ENCODE measurements at regions not wholly inside any gene's neighbourhood (a gene's known extent, or its start where the extent isn't known, plus 50 kb on each side); places are given as distances from the start of the nearest gene placed in this dataset.

- Histone ChIP-seq H3K36me3 (ENCODE audit: insufficient read depth) (no peaks in the 10 kb centered on the region), H3K27me3 (ENCODE audit: insufficient read depth, low read depth) (no peaks in the 10 kb centered on the region), H4K20me1 (ENCODE audit: insufficient read depth) (no peaks in the 10 kb centered on the region), H3K4me1 (ENCODE audit: low read depth, poor library complexity, severe bottlenecking) (no peaks in the 10 kb centered on the region), H3K4me3 (IDR thresholded peaks at IDR 0.05; ENCODE audit: insufficient read depth, low read depth, low read length) (no peak overlapping the region), H3K9ac (no peak overlapping the region), H3K27ac (no peak overlapping the region), H3K4me2 (no peak overlapping the region), H2AFZ (ENCODE audit: low read depth) (no peak overlapping the region), H3K79me2 (ENCODE audit: insufficient read depth, low read depth) (no peaks in the 10 kb centered on the region)
- no peak for TF ChIP-seq CTCF (conservative IDR thresholded peaks at IDR 0.05; ENCODE audit: low read depth, low read length)
Measured at GRCh38 chr5:97788369-97788768, 605.3 kb upstream of the RIOK2 start.

GRCh38 chr5:97797994-97798451 is 615.0 kb upstream of the RIOK2 start:
- Histone ChIP-seq H2AFZ (ENCODE audit: low read depth) (no peak overlapping the region), H3K4me3 (IDR thresholded peaks at IDR 0.05; ENCODE audit: insufficient read depth, low read depth, low read length) (no peak overlapping the region), H3K9ac (no peak overlapping the region), H4K20me1 (ENCODE audit: insufficient read depth) (no peaks in the 10 kb centered on the region), H3K27me3 (ENCODE audit: insufficient read depth, low read depth) (no peaks in the 10 kb centered on the region), H3K36me3 (ENCODE audit: insufficient read depth) (no peaks in the 10 kb centered on the region), H3K4me1 (ENCODE audit: low read depth, poor library complexity, severe bottlenecking) (no peaks in the 10 kb centered on the region), H3K4me2 (no peak overlapping the region), H3K27ac (no peak overlapping the region), H3K79me2 (ENCODE audit: insufficient read depth, low read depth) (no peaks in the 10 kb centered on the region)
- TF ChIP-seq CTCF (conservative IDR thresholded peaks at IDR 0.05; ENCODE audit: low read depth, low read length), result no peak

GRCh38 chr5:97801461-97801860 is 618.4 kb upstream of the RIOK2 start:
- H2AFZ ChIP-seq (ENCODE audit: low read depth), result no peak overlapping the region
- H3K27ac ChIP-seq, result no peak overlapping the region
- no peaks in the 10 kb centered on the region for H3K36me3 ChIP-seq (ENCODE audit: insufficient read depth)
- H3K9ac ChIP-seq, result no peak overlapping the region
- H3K27me3 ChIP-seq (ENCODE audit: insufficient read depth, low read depth), result no peaks in the 10 kb centered on the region
- no peaks in the 10 kb centered on the region for H3K79me2 ChIP-seq (ENCODE audit: insufficient read depth, low read depth)
- no peaks in the 10 kb centered on the region for H3K4me1 ChIP-seq (ENCODE audit: low read depth, poor library complexity, severe bottlenecking)
- H4K20me1 ChIP-seq (ENCODE audit: insufficient read depth), result no peaks in the 10 kb centered on the region
- no peak for TF ChIP-seq CTCF (conservative IDR thresholded peaks at IDR 0.05; ENCODE audit: low read depth, low read length)
- no peak overlapping the region for H3K4me3 ChIP-seq (IDR thresholded peaks at IDR 0.05; ENCODE audit: insufficient read depth, low read depth, low read length)
- no peak overlapping the region for H3K4me2 ChIP-seq

GRCh38 chr5:97820138-97820537 is 637.1 kb upstream of the RIOK2 start:
- H3K4me3 ChIP-seq (IDR thresholded peaks at IDR 0.05; ENCODE audit: insufficient read depth, low read depth, low read length), result no peak overlapping the region
- H3K4me2 ChIP-seq, result no peak overlapping the region
- no peak overlapping the region for H2AFZ ChIP-seq (ENCODE audit: low read depth)
- H3K36me3 ChIP-seq (ENCODE audit: insufficient read depth), result no peaks in the 10 kb centered on the region
- H3K27me3 ChIP-seq (ENCODE audit: insufficient read depth, low read depth), result no peaks in the 10 kb centered on the region
- no peaks in the 10 kb centered on the region for H3K4me1 ChIP-seq (ENCODE audit: low read depth, poor library complexity, severe bottlenecking)
- no peaks in the 10 kb centered on the region for H3K79me2 ChIP-seq (ENCODE audit: insufficient read depth, low read depth)
- no peak overlapping the region for H3K9ac ChIP-seq
- no peaks in the 10 kb centered on the region for H4K20me1 ChIP-seq (ENCODE audit: insufficient read depth)
- H3K27ac ChIP-seq, result no peak overlapping the region
- TF ChIP-seq CTCF (conservative IDR thresholded peaks at IDR 0.05; ENCODE audit: low read depth, low read length), result no peak

Measured in KMS-11 (cell line).